NOMO-1 treated with DMSO at 0.1 percent for 48 hours (cell line): ENCODE measurements at regions not wholly inside any gene's neighbourhood (a gene's known extent, or its start where the extent isn't known, plus 50 kb on each side); places are given as distances from the start of the nearest gene placed in this dataset.

Experiments
- DNase-seq: peaks from one replicate; lab custom pipeline; 2025; ENCODE audit not compliant: unreplicated experiment; lab: John Stamatoyannopoulos, UW

GRCh38 chr1:182295697-182296096, 95.9 kb downstream of the GLUL start:
- no peak for DNase-seq

DNA sequence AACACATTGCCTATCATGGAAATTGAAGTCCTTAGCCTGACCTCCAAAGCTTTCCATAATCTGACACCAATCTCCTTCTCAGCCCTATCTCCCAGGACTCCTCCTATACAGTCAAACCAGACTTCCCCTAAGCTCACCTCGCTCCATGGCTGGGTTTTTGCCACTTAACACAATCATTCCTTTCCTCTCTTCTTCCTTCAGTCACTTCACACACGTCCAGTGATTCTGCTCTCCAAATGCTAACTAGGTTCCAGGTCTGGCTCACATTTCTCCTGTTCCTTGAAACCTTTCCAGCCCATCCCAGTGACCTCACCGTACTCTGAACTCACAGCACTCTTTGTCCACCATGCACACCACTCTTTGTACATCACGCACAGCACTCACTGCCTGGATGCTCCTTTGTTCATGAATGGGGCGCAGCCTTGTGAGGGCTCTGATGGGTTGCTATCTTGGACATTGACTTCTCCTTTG, 98.4 kb downstream of the GLUL start:
- DNase-seq = no peak

DNA sequence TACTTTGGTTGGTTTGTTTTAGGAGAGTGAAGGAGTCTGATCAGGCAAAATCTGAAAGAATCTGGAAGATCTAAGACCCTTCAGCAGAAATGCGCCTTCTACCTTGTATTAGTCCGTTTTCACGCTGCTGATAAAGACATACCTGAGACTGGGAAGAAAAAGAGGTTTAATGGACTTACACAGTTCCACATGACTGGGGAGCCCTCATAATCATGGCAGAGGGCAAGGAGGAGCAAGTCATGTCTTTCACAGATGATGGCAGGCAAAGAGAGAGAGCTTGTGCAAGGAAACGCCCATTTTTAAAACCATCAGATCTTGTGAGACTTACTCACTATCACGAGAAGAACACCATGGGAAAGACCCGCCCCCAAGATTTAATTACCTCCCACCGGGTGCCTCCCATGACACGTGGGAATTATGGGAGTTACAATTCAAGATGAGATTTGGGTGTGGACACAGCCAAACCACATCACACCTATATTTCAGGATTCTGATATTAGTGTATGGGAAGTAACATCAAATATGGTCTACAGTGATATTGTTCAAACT, 99.3 kb downstream of the GLUL start:
- DNase-seq = no peak

GRCh38 chr1:182291584-182292192, 99.9 kb downstream of the GLUL start:
- DNase-seq = no peak

- no peak for DNase-seq
Observed at GRCh38 chr1:182288749-182289604, 102.6 kb downstream of the GLUL start.

- DNase-seq = no peak
Observed at GRCh38 chr1:182286761-182287160, 104.8 kb downstream of the GLUL start.

DNA sequence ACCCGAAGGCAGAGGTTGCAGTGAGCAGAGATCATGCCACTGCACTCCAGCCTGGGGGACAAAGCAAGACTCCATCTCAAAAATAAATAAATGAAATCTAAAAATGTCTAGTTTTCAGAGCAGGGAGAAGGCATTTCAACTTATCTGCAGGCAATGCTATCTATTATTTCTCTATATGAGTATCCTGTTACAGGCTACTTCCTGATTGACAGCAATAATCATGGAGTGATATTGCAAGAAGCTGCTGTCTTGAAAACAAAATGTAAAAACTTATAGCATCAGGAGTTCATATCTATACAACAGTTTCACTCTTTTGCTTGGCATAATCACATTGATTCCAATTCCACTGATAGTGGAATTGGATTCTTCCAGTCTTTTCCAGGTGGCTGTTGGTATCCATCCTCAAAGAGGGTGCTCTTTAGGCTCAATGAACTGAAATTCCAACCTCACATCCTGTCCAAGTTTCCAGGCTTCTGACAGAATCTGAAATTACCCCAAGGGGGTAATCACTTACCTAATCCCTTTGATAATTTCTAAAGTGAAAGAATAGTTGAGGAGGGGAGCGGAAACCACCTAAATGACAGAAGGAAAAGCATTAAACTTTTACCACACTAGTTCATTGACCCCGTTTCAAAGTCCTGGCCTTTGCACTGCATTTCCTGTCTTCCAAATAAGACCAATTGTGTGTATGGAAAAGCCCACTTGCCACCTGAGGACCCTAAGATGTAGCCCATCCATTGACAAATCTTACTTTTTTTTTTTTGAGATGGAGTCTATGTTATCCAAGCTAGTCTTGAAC, 107.6 kb downstream of the GLUL start:
- DNase-seq = no peak

GRCh38 chr1:182281541-182281940, 110.0 kb downstream of the GLUL start:
- DNase-seq = no peak

DNA sequence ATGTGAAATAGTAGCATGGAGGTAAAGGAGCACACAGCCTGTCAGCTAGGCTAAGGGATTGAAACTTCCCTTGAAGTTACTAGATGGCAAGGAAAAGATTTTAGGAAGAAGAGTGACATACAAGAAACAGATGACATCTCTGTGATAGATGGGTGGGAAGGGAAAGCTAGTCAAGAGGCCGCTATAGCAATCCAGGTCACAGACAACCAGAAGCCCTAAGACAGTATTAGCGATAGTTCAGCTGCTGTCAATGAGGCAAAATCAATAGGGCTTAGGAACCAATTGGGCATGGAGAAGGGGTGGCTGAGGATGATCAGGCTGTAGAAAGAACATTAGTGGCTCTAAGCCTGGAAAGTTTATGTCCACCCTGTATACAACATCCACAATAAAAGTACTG, 111.1 kb downstream of the GLUL start:
- no peak for DNase-seq

- no peak for DNase-seq
Observed at GRCh38 chr1:182279724-182280503, 111.7 kb downstream of the GLUL start.

DNA sequence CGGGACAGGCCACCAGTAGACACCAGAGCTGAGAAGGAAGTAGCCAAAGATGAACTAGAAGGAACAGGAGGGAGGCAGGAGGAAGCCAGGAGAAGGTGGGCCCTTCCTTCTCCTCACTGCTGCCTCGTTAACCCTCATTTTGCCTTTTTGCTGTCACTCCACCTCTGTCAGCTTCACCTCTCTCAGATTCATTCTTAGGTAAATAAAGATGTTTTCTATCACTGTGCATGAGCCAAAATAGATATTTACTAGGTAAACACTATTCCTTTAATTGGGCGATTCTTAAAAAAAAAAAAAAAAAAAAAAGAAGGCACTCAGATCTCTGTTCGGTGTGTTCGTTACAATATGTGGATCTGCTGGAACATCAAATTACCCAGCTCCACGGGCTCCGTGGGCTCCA, 112.3 kb downstream of the GLUL start:
- DNase-seq = no peak

DNA sequence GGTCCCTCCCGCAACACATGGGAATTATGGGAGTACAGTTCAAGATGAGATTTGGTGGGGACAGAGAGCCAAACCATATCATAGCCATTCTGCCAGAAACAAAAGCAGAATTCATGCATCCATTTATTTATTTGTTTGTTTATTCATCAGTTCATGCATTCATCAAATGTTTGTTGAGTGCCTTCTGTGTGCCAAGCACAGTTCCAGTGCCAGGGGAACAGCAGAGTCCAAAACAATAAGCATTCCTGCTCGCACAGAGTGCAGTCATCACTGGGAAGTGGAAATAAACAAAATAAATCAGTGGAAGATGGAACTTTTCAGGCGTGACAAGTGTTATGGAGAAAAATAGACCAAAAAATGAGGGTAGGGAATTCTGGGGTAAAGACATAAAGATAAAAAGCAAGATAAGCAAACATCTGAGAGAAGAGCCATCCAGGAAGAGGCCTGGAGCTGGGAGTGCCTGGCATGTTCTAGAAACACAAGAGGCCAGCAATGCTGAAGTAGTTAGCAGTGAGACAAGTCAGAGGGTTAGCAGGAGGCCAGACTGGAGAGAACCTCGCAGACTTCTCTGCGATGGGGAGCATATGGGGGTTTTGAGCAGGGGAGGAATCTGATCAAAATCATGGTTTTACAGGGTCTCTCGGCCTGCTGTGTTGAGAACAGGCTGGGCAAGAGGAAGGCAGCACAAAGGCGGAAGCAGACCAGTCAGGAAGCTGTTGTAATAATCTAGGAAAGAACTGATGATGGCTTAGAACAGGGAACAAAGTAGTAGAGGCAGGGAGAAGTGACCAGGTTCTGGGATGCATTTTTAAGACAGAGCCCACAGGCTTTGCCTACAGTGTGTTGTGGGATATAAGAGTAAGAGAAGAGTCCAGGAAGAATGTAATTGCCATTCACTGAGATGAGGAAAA, 113.2 kb downstream of the GLUL start:
- no peak for DNase-seq

- no peak for DNase-seq
Observed at GRCh38 chr1:182275271-182275670, 116.3 kb downstream of the GLUL start.

- no peak for DNase-seq
Observed at GRCh38 chr1:182274618-182275017, 117.0 kb downstream of the GLUL start.

GRCh38 chr1:182270731-182271130, 120.9 kb downstream of the GLUL start:
- no peak for DNase-seq

DNA sequence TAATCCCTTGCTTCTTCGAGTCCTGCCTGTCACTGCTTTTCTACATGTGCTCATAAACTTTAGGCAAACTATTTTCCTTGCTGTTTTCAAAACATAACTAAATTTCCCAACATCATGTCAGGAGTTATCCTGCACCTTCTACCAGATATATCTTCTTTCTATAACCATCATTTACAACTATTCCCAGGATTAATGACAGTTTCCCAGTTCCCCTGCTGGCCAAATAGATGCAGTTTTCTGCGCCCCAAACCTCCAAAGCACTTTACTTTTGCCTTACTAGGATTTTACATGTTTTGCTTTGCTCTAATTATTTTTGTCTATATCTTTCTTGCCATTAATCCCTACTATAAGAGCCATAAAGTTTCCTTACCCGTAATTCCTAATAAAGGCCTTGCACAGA, 122.5 kb downstream of the GLUL start:
- no peak for DNase-seq

- DNase-seq = peak; percentile 60
Observed at GRCh38 chr1:182268669-182269068, 122.9 kb downstream of the GLUL start.

DNA sequence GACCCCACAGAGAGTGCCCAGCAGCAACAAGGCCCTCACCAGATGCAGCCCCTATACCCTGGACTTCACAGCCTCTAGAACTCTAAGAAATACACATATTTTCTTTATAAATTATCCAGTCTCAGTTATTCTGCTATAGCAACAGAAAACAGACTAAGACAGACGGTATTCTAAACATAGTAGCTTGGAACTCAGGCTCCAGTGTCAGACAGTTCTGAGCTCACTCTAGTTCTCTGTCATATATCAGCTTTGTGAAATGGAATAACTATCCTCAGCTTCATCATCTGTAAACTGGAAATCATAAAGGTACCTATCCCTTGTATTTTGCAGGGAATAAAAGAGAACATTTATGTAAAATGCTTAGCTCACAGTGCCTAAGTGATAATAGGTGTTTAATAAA, 127.4 kb downstream of the GLUL start:
- DNase-seq = no peak

GRCh38 chr1:182263706-182264105, 127.9 kb downstream of the GLUL start:
- DNase-seq = no peak

DNA sequence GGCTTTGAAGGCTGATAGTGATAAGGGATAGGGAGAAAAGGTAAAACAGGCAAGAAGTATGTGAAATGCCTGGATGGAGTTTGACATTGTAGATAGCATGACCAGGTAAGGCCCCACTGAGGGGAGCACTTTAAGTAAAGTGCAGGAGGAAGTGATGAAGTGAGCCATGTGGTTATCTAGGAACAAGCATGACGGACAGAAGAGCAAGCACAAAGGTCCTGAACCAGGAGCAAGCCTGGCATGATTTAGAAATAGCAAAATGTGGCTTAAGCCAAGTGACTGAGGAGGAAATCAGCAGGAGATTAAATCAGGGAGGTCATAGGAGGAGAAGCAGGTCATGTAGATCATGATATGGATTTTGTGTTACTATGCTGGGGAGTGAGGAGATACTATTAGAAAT, 129.2 kb downstream of the GLUL start:
- no peak for DNase-seq
